NCI-H2107 treated with DMSO at 0.1 percent for 48 hours (cell line): ENCODE measurements at regions not wholly inside any gene's neighbourhood (a gene's known extent, or its start where the extent isn't known, plus 50 kb on each side); places are given as distances from the start of the nearest gene placed in this dataset.

Experiments used
- DNase-seq: peaks from one replicate; lab custom pipeline; 2025; ENCODE audit not compliant: unreplicated experiment; lab: John Stamatoyannopoulos, UW

- DNase-seq: no peak
Observed at GRCh38 chr4:100811046-100811445, 293.2 kb upstream of the EMCN start.

- DNase-seq: no peak
Observed at GRCh38 chr4:100809506-100809905, 291.7 kb upstream of the EMCN start.

GRCh38 chr4:100806988-100807387 is 289.2 kb upstream of the EMCN start:
- no peak for DNase-seq

GRCh38 chr4:100805538-100805937 is 287.7 kb upstream of the EMCN start:
- DNase-seq: no peak

GRCh38 chr4:100804576-100805360 is 286.9 kb upstream of the EMCN start:
- no peak for DNase-seq

GRCh38 chr4:100803751-100804150 is 285.9 kb upstream of the EMCN start:
- no peak for DNase-seq

- no peak for DNase-seq
Observed at GRCh38 chr4:100799761-100800539, 282.1 kb upstream of the EMCN start.

- DNase-seq: no peak
Observed at GRCh38 chr4:100797791-100798190, 280.0 kb upstream of the EMCN start.

- no peak for DNase-seq
Observed at GRCh38 chr4:100797356-100797755, 279.5 kb upstream of the EMCN start.

GRCh38 chr4:100796332-100796731 is 278.5 kb upstream of the EMCN start:
- no peak for DNase-seq

GRCh38 chr4:100795581-100795980 is 277.8 kb upstream of the EMCN start:
- no peak for DNase-seq

- DNase-seq: no peak
Observed at GRCh38 chr4:100790836-100791615, 273.2 kb upstream of the EMCN start.

- DNase-seq: no peak
Observed at GRCh38 chr4:100789991-100790390, 272.2 kb upstream of the EMCN start.

- DNase-seq: no peak
Observed at GRCh38 chr4:100786481-100786880, 268.7 kb upstream of the EMCN start.

GRCh38 chr4:100782356-100782755 is 264.5 kb upstream of the EMCN start:
- DNase-seq: no peak

GRCh38 chr4:100781435-100781834 is 263.6 kb upstream of the EMCN start:
- DNase-seq: no peak

GRCh38 chr4:100780126-100780525 is 262.3 kb upstream of the EMCN start:
- no peak for DNase-seq

GRCh38 chr4:100778431-100778830 is 260.6 kb upstream of the EMCN start:
- no peak for DNase-seq

- DNase-seq: no peak
Observed at GRCh38 chr4:100762738-100763137, 244.9 kb upstream of the EMCN start.

- DNase-seq: no peak
Observed at GRCh38 chr4:100754751-100755150, 236.9 kb upstream of the EMCN start.

GRCh38 chr4:100746141-100746739 is 228.4 kb upstream of the EMCN start:
- DNase-seq: no peak
